H9 (cell line): ENCODE measurements at regions not wholly inside any gene's neighbourhood (a gene's known extent, or its start where the extent isn't known, plus 50 kb on each side); places are given as distances from the start of the nearest gene placed in this dataset.

Source experiments
- DNase-seq: peaks from one replicate; pipeline ENCODE4 v3.0.0-alpha.2; 2017
- H2AFZ ChIP-seq: one replicate; pipeline ENCODE4 v1.6.1; 2013; ENCODE audit warnings: mild to moderate bottlenecking, low read length, control low read depth, moderate library complexity
- H2AK5ac ChIP-seq: 2 replicates; pipeline ENCODE4 v1.6.1; 2013; ENCODE audit warnings: low read length, control low read depth, mixed read lengths; ENCODE audit not compliant: insufficient read length
- H2BK120ac ChIP-seq: one replicate; pipeline ENCODE4 v1.6.1; 2013; ENCODE audit warnings: low read depth, mild to moderate bottlenecking, low read length, control low read depth, inconsistent platforms; ENCODE audit not compliant: poor library complexity, severe bottlenecking
- H2BK12ac ChIP-seq: 2 replicates; pipeline ENCODE4 v1.6.1; 2013; ENCODE audit warnings: low read length, control low read depth, mixed read lengths, low read depth; ENCODE audit not compliant: insufficient read length
- H2BK15ac ChIP-seq: 2 replicates; pipeline ENCODE4 v1.6.1; 2013; ENCODE audit warnings: low read depth, low read length, control low read depth
- H2BK20ac ChIP-seq: one replicate; pipeline ENCODE4 v1.6.1; 2013; ENCODE audit warnings: low read depth, mild to moderate bottlenecking, low read length, control low read depth, inconsistent platforms; ENCODE audit not compliant: poor library complexity, severe bottlenecking
- H2BK5ac ChIP-seq: 2 replicates; pipeline ENCODE4 v1.6.1; 2013; ENCODE audit warnings: low read length, control low read depth, mixed read lengths; ENCODE audit not compliant: insufficient read length
- H3K14ac ChIP-seq: 2 replicates; pipeline ENCODE4 v1.6.1; 2013; ENCODE audit warnings: low read length, control low read depth; ENCODE audit not compliant: insufficient read depth
- H3K18ac ChIP-seq: 2 replicates; pipeline ENCODE4 v1.6.1; 2013; ENCODE audit warnings: low read depth, mild to moderate bottlenecking, mixed read lengths, low read length, control low read depth; ENCODE audit not compliant: insufficient read length
- H3K23ac ChIP-seq: 2 replicates; pipeline ENCODE4 v1.6.1; 2013; ENCODE audit warnings: low read length, control low read depth, mixed read lengths, low read depth; ENCODE audit not compliant: insufficient read length
- H3K23me2 ChIP-seq: 2 replicates; pipeline ENCODE4 v1.6.1; 2013; ENCODE audit warnings: low read depth, mild to moderate bottlenecking, mixed read lengths, low read length, control low read depth; ENCODE audit not compliant: insufficient read length, poor library complexity, severe bottlenecking
- H3K27ac ChIP-seq: 2 replicates; pipeline ENCODE4 v1.5.1; 2013; ENCODE audit warnings: low read length, control low read depth, mixed read lengths, low read depth; ENCODE audit not compliant: insufficient read length
- H3K27me3 ChIP-seq: 2 replicates; pipeline ENCODE4 v1.6.1; 2013; ENCODE audit warnings: low read length, control low read depth, inconsistent platforms; ENCODE audit not compliant: insufficient read depth
- H3K4ac ChIP-seq: 2 replicates; pipeline ENCODE4 v1.6.1; 2013; ENCODE audit warnings: low read depth, mild to moderate bottlenecking, control low read depth, inconsistent platforms, low read length, moderate library complexity
- H3K4me1 ChIP-seq: 2 replicates; pipeline ENCODE4 v1.6.1; 2013; ENCODE audit warnings: low read length, control low read depth, inconsistent platforms; ENCODE audit not compliant: insufficient read depth
- H3K4me2 ChIP-seq: 2 replicates; pipeline ENCODE4 v1.6.1; 2013; ENCODE audit warnings: low read length, control low read depth, mixed read lengths; ENCODE audit not compliant: insufficient read length, insufficient read depth
- H3K56ac ChIP-seq: 2 replicates; pipeline ENCODE4 v1.6.1; 2013; ENCODE audit warnings: low read depth, mild to moderate bottlenecking, mixed read lengths, low read length, control low read depth; ENCODE audit not compliant: insufficient read length
- H3K79me1 ChIP-seq: 2 replicates; pipeline ENCODE4 v1.6.1; 2013; ENCODE audit warnings: low read depth, mild to moderate bottlenecking, moderate library complexity, low read length, control low read depth, inconsistent platforms; ENCODE audit not compliant: insufficient read depth, poor library complexity, severe bottlenecking
- H3K79me2 ChIP-seq: 2 replicates; pipeline ENCODE4 v1.6.1; 2013; ENCODE audit warnings: low read length, control low read depth, inconsistent platforms; ENCODE audit not compliant: insufficient read depth
- H3K9ac ChIP-seq: 2 replicates; pipeline ENCODE4 v1.6.1; 2013; ENCODE audit warnings: low read length, control low read depth, mixed read lengths; ENCODE audit not compliant: insufficient read length; ENCODE audit errors: extremely low read depth
- H3K9me3 ChIP-seq: one replicate; pipeline ENCODE4 v1.6.1; 2013; ENCODE audit warnings: low read depth, low read length, inconsistent platforms; ENCODE audit not compliant: control insufficient read depth
- H3T11ph ChIP-seq: one replicate; pipeline ENCODE4 v1.6.1; 2013; ENCODE audit warnings: mild to moderate bottlenecking, low read length, control low read depth, inconsistent platforms
- H4K20me1 ChIP-seq: one replicate; pipeline ENCODE4 v1.6.1; 2013; ENCODE audit not compliant: control insufficient read depth, insufficient read length, insufficient read depth
- H4K5ac ChIP-seq: 2 replicates; pipeline ENCODE4 v1.6.1; 2013; ENCODE audit warnings: low read depth, mild to moderate bottlenecking, mixed read lengths, low read length, control low read depth; ENCODE audit not compliant: insufficient read length
- H4K8ac ChIP-seq: replicated peaks from 2 replicates; pipeline ENCODE4 v1.6.1; 2013; ENCODE audit warnings: low read length, control low read depth, mixed read lengths, low read depth; ENCODE audit not compliant: insufficient read length
- H4K91ac ChIP-seq: 2 replicates; pipeline ENCODE4 v1.6.1; 2013; ENCODE audit warnings: low read depth, mild to moderate bottlenecking, moderate library complexity, mixed read lengths, low read length, control low read depth; ENCODE audit not compliant: insufficient read length
- H3K27ac Mint-ChIP-seq, 3 experiments: 2 replicates in 2 of 3; 3 replicates in 1 of 3; pipeline ENCODE4 v1.8.0; 2020 to 2021; ENCODE audit warnings: mixed read lengths in 3 of 3, mild to moderate bottlenecking in 1 of 3, moderate library complexity in 1 of 3
- H3K27me3 Mint-ChIP-seq: 2 replicates; pipeline ENCODE4 v1.8.0; 2021; ENCODE audit warnings: low read depth, mild to moderate bottlenecking, moderate library complexity, mixed read lengths
- H3K36me3 Mint-ChIP-seq, 3 experiments: 2 replicates in 2 of 3; 3 replicates in 1 of 3; pipeline ENCODE4 v1.8.0; 2020 to 2021; ENCODE audit warnings: low read depth in 3 of 3, mixed read lengths in 3 of 3; ENCODE audit not compliant: insufficient read depth in 1 of 3
- H3K4me1 Mint-ChIP-seq, 2 experiments: 2 replicates each; pipeline ENCODE4 v1.8.0; 2020; ENCODE audit warnings: mixed read lengths in 2 of 2
- H3K4me3 Mint-ChIP-seq, 2 experiments: 2 replicates in 1 of 2; 3 replicates in 1 of 2; pipeline ENCODE4 v1.8.0; 2020 to 2021; ENCODE audit warnings: mild to moderate bottlenecking in 2 of 2, mixed read lengths in 2 of 2, moderate library complexity in 1 of 2
- H3K9me3 Mint-ChIP-seq, 2 experiments: 2 replicates in 1 of 2; 3 replicates in 1 of 2; pipeline ENCODE4 v1.8.0; 2020; ENCODE audit warnings: mild to moderate bottlenecking in 2 of 2, mixed read lengths in 2 of 2, moderate library complexity in 1 of 2
- WGBS: extraction: QIAGEN DNeasy Blood & Tissue Kit; methylation state at CpG from one replicate; pipeline ENCODE4 v1.1.7; 2013; ENCODE audit warnings: missing lambda C conversion rate, low lambda C conversion rate, mixed read lengths; ENCODE audit not compliant: insufficient read length; ENCODE audit errors: extremely low coverage; 5-methylcytosine and 5-hydroxymethylcytosine counted together
- TF ChIP-seq, protein P1 (sequence below): fragments of 200-600 bp; sonication (generic); conservative IDR thresholded peaks from 3 replicates; pipeline ENCODE4 v1.8.0; 2021; ENCODE audit warnings: antibody characterized with exemption, mild to moderate bottlenecking

- Mint-ChIP-seq H3K9me3 (0 out of 5 replicates have a peak, but pooled peaks cover 0 to 3% of the 10 kb centered on the region in 2 experiments), H3K36me3 (no peaks in the 10 kb centered on the region), H3K4me1 (peaks cover 6 to 9% of the 10 kb centered on the region in 2 experiments; a peak in 3 of 4 replicates), H3K27me3 (peaks cover 3% of the 10 kb centered on the region), H3K27ac (no peak overlapping the region), H3K4me3 (no peak overlapping the region)
- H3T11ph ChIP-seq = no peak overlapping the region
- no peak overlapping the region for H3K4ac ChIP-seq
- H3K9me3 ChIP-seq = no peaks in the 10 kb centered on the region
- H3K4me2 ChIP-seq = no peak overlapping the region
- H3K27me3 ChIP-seq = no peaks in the 10 kb centered on the region
- no peak overlapping the region for H2BK12ac ChIP-seq
- H3K79me2 ChIP-seq = no peaks in the 10 kb centered on the region
- H3K23me2 ChIP-seq = no peaks in the 10 kb centered on the region
- no peak overlapping the region for H2AFZ ChIP-seq
- H4K20me1 ChIP-seq = no peaks in the 10 kb centered on the region
- no peak overlapping the region for H2AK5ac ChIP-seq
- H3K56ac ChIP-seq = no peak overlapping the region
- no peak overlapping the region for H3K23ac ChIP-seq
- DNase-seq = no peak
- TF ChIP-seq, protein P1, sequence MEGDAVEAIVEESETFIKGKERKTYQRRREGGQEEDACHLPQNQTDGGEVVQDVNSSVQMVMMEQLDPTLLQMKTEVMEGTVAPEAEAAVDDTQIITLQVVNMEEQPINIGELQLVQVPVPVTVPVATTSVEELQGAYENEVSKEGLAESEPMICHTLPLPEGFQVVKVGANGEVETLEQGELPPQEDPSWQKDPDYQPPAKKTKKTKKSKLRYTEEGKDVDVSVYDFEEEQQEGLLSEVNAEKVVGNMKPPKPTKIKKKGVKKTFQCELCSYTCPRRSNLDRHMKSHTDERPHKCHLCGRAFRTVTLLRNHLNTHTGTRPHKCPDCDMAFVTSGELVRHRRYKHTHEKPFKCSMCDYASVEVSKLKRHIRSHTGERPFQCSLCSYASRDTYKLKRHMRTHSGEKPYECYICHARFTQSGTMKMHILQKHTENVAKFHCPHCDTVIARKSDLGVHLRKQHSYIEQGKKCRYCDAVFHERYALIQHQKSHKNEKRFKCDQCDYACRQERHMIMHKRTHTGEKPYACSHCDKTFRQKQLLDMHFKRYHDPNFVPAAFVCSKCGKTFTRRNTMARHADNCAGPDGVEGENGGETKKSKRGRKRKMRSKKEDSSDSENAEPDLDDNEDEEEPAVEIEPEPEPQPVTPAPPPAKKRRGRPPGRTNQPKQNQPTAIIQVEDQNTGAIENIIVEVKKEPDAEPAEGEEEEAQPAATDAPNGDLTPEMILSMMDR = no peak
- WGBS = no CpG with 5 or more reads among the region's 7 CpGs
- H4K91ac ChIP-seq = no peak overlapping the region
- no peak overlapping the region for H3K14ac ChIP-seq
- H2BK120ac ChIP-seq = no peak overlapping the region
- H3K79me1 ChIP-seq = no peaks in the 10 kb centered on the region
- no peak overlapping the region for H4K5ac ChIP-seq
- H4K8ac ChIP-seq = no peak overlapping the region
- H3K18ac ChIP-seq = no peak overlapping the region
- no peak overlapping the region for H2BK5ac ChIP-seq
- H3K27ac ChIP-seq = no peak overlapping the region
- no peak overlapping the region for H2BK20ac ChIP-seq
- H3K4me1 ChIP-seq = no peaks in the 10 kb centered on the region
- H2BK15ac ChIP-seq = no peak overlapping the region
- no peak overlapping the region for H3K9ac ChIP-seq
Observed at GRCh38 chr2:235416858-235417499, 76.9 kb upstream of the AGAP1 start.
